Stomach (tissue), 4 donors: ENCODE measurements at regions not wholly inside any gene's neighbourhood (a gene's known extent, or its start where the extent isn't known, plus 50 kb on each side); places are given as distances from the start of the nearest gene placed in this dataset.

Experiments
- EP300 ChIP-seq: sonication (generic); formaldehyde crosslinking; IDR thresholded peaks from one replicate; pipeline ENCODE4 v1.6.1; 2017; ENCODE audit warnings: antibody characterized with exemption
- POLR2A ChIP-seq, 4 donors: fragments of 450-650 bp; IDR thresholded peaks; one replicate each; pipeline ENCODE4 v1.6.1; 2016; ENCODE audit warnings: antibody characterized with exemption in 4 of 4, control low read depth in 2 of 4, mild to moderate bottlenecking in 1 of 4, moderate library complexity in 1 of 4
- POLR2AphosphoS5 ChIP-seq, 3 donors: sonication (generic); formaldehyde crosslinking; IDR thresholded peaks; one replicate each; pipeline ENCODE4 v1.6.1; 2016; ENCODE audit warnings: antibody characterized with exemption in 3 of 3
- TF ChIP-seq, protein P1 (sequence below), 7 experiments: fragments of 450-650 bp in 4 of 7; fragments of 200-600 bp in 3 of 7; sonication (generic) in 3 of 7; IDR thresholded peaks; one replicate each; pipeline ENCODE4 v1.5.1; 2016 to 2019; ENCODE audit warnings: antibody characterized with exemption in 7 of 7, control low read depth in 2 of 7, mild to moderate bottlenecking in 1 of 7

DNA sequence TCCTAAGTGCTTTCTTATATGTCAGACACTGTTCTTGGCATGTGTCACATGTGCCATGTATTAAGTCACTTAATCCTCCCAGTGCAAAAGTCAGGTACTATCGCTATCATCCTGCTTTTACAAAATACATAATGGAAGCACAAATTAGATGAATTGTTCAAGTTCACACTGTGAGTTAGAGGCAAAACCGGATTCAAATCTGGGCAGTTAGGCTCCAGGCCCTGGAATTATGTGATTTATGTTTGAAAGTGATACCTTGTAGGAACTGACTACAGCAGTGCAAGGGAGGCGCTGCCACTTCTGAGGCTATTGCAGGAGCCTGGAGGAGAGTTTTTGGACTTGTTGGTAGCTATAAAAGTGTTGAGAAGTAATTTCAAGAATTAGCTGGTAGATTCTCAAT lies 358.3 kb downstream of the HLX start:
- TF ChIP-seq POLR2A (IDR thresholded peaks at IDR 0.05) (no peak), POLR2AphosphoS5 (IDR thresholded peaks at IDR 0.05) (no peak), EP300 (no peak)
- TF ChIP-seq, protein P1, sequence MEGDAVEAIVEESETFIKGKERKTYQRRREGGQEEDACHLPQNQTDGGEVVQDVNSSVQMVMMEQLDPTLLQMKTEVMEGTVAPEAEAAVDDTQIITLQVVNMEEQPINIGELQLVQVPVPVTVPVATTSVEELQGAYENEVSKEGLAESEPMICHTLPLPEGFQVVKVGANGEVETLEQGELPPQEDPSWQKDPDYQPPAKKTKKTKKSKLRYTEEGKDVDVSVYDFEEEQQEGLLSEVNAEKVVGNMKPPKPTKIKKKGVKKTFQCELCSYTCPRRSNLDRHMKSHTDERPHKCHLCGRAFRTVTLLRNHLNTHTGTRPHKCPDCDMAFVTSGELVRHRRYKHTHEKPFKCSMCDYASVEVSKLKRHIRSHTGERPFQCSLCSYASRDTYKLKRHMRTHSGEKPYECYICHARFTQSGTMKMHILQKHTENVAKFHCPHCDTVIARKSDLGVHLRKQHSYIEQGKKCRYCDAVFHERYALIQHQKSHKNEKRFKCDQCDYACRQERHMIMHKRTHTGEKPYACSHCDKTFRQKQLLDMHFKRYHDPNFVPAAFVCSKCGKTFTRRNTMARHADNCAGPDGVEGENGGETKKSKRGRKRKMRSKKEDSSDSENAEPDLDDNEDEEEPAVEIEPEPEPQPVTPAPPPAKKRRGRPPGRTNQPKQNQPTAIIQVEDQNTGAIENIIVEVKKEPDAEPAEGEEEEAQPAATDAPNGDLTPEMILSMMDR (IDR thresholded peaks at IDR 0.05) = no peak
